Epithelial cell of esophagus (primary cell): ENCODE measurements at regions not wholly inside any gene's neighbourhood (a gene's known extent, or its start where the extent isn't known, plus 50 kb on each side); places are given as distances from the start of the nearest gene placed in this dataset.

ENCODE experiments used
- DNase-seq: peaks from one replicate; pipeline ENCODE4 v3.0.0; 2010; ENCODE audit warnings: low read depth
- H3K4me3 ChIP-seq: 2 replicates; pipeline ENCODE4 v1.5.1; 2011; ENCODE audit warnings: mild to moderate bottlenecking, low read length, control low read depth
- TF ChIP-seq, protein P1 (sequence below): IDR thresholded peaks from 2 replicates; pipeline ENCODE4 v1.5.1; 2011; ENCODE audit warnings: low read depth, mild to moderate bottlenecking, low read length, control low read depth, inconsistent platforms; ENCODE audit not compliant: insufficient read depth; ENCODE audit errors: missing control alignments

GRCh38 chr4:12957108-12957507 lies 527.0 kb downstream of the RAB28 start:
- TF ChIP-seq, protein P1, sequence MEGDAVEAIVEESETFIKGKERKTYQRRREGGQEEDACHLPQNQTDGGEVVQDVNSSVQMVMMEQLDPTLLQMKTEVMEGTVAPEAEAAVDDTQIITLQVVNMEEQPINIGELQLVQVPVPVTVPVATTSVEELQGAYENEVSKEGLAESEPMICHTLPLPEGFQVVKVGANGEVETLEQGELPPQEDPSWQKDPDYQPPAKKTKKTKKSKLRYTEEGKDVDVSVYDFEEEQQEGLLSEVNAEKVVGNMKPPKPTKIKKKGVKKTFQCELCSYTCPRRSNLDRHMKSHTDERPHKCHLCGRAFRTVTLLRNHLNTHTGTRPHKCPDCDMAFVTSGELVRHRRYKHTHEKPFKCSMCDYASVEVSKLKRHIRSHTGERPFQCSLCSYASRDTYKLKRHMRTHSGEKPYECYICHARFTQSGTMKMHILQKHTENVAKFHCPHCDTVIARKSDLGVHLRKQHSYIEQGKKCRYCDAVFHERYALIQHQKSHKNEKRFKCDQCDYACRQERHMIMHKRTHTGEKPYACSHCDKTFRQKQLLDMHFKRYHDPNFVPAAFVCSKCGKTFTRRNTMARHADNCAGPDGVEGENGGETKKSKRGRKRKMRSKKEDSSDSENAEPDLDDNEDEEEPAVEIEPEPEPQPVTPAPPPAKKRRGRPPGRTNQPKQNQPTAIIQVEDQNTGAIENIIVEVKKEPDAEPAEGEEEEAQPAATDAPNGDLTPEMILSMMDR: no peak
- H3K4me3 ChIP-seq: no peak overlapping the region
- no peak for DNase-seq

DNA sequence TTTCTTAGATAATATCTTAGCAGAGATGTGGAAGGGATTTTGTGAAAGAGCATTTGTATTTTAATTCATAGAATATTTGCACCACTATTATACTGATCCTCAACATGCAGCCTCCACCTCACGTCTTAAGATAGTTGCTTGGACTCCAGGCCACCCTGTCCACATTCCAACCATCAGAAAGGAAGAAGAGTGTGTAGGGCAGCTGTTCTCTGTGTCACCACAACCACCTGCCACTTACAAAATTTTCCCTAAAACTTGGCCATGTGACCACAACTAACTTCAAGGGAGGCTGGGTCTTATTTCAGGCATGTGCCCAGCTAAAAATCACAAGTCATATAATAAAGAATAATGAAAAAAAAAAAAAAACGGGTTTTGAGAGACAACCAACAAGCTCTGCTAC lies 528.1 kb downstream of the RAB28 start:
- TF ChIP-seq, protein P1: no peak
- DNase-seq: no peak
- H3K4me3 ChIP-seq: no peak overlapping the region

GRCh38 chr4:12949719-12950490 lies 534.2 kb downstream of the RAB28 start:
- no peak overlapping the region for H3K4me3 ChIP-seq
- TF ChIP-seq, protein P1: no peak
- no peak for DNase-seq

DNA sequence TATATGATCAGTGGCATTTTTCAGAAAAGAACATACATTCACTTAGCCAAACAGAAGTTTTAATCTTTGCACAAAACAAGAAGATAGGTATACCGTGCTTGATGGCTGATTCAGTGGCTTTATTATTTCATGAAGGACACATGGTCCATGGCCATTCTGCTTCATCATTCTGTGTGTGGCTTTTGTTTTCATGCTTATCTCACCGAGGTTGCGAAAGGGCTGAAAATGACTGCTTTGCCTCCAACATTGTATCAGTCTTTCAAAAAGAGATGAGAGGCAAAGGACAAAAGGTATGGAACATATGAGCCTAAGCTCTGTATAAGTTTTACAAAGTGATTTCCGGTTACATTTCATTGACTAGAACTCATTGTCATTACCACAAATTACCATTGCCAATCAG lies 541.1 kb downstream of the RAB28 start:
- no peak overlapping the region for H3K4me3 ChIP-seq
- DNase-seq: no peak
- TF ChIP-seq, protein P1: no peak

- TF ChIP-seq, protein P1: no peak
- no peak for DNase-seq
- no peak overlapping the region for H3K4me3 ChIP-seq
These were observed 550.3 kb downstream of the RAB28 start for GRCh38 chr4:12933760-12934221.

- no peak overlapping the region for H3K4me3 ChIP-seq
- DNase-seq: no peak
- TF ChIP-seq, protein P1: no peak
These were observed 551.8 kb downstream of the RAB28 start for GRCh38 chr4:12932203-12932788.
